ENCODE measurements at regions not wholly inside any gene's neighbourhood (a gene's known extent, or its start where the extent isn't known, plus 50 kb on each side); places are given as distances from the start of the nearest gene placed in this dataset.

- no peak for TF ChIP-seq CTCF (IDR thresholded peaks at IDR 0.05 in 8 of 11, conservative IDR thresholded peaks at IDR 0.05 in 3 of 11)
- TF ChIP-seq POLR2A (IDR thresholded peaks at IDR 0.05): no peak
- no peak for TF ChIP-seq POLR2AphosphoS5 (IDR thresholded peaks at IDR 0.05)
These were observed 134.6 kb upstream of the KCNK1 start for GRCh38 chr1:233479110-233479890.

Measured in spleen (tissue), 7 donors.